ENCODE measurements at regions not wholly inside any gene's neighbourhood (a gene's known extent, or its start where the extent isn't known, plus 50 kb on each side); places are given as distances from the start of the nearest gene placed in this dataset.

DNA sequence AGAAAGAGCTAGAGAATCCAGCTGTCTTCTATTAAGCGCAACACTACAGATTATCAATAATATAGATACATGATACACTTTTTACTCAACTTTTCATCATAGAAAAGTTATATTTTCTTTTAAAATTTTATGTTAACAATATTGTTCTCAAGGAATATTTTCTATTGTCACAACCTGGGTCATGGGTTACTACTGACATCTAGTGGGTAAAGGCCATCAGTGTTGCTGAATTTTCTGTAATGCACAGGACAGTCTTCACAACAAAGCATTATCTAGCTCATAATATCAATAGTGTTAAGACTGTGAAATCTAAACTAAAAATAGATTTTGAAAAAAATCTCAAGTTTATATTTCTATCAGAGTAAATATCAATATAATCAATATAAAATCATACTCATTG lies 209.8 kb downstream of the ZNF33B start:
- CTCF ChIA-PET, result interaction anchor here (1.0 kb wide), 1 partner anchor 16 kb away, joined by 3 read pairs; no protein-coding TSS in a partner anchor
- no TSS peak for BruUV-seq (replicated peaks)
- DNase-seq (ENCODE audit: low read depth, low spot score) (no peak), FAIRE-seq (no peak)
- intact Hi-C loops (cut with micrococcal nuclease), result no loop called here
- Histone ChIP-seq H4K20me1 (replicated peaks; ENCODE audit: control insufficient read depth, extremely low read depth, insufficient read depth, low read length) (no peaks in the 10 kb centered on the region), H3K4me2 (ENCODE audit: insufficient read depth, low read length) (no peak overlapping the region), H3K27ac (ENCODE audit: insufficient read depth, low read depth, low read length) (no peak overlapping the region), H3K9me1 (replicated peaks; ENCODE audit: control insufficient read depth, extremely low read depth, insufficient read depth, low read length) (no peaks in the 10 kb centered on the region), H3K4me3 (replicated peaks in 1 of 3; ENCODE audit: insufficient read depth in 1 of 3, low read depth in 1 of 3, low read length in 3 of 3) (no peak overlapping the region), H3K4me1 (ENCODE audit: control insufficient read depth, extremely low read depth, insufficient read depth, low read length) (no peaks in the 10 kb centered on the region), H2AFZ (ENCODE audit: low read depth, low read length) (no peak overlapping the region), H3K36me3 (ENCODE audit: control insufficient read depth in 2 of 2, extremely low read depth in 1 of 2, insufficient read depth in 2 of 2, low read length in 2 of 2) (no peaks in the 10 kb centered on the region), H3K79me2 (ENCODE audit: control insufficient read depth, insufficient read depth, low read length) (no peaks in the 10 kb centered on the region), H3K9ac (replicated peaks; ENCODE audit: extremely low read depth, insufficient read depth, low read length) (no peak overlapping the region), H3K9me3 (replicated peaks; ENCODE audit: control insufficient read depth, insufficient read depth, low read length) (peaks cover 2% of the 10 kb centered on the region), H3K27me3 (ENCODE audit: control insufficient read depth in 2 of 2, insufficient read depth in 2 of 2, low read length in 2 of 2) (no peaks in the 10 kb centered on the region)
- dilution Hi-C loops (cut with MboI; ENCODE audit: extremely low pct_ligation_motif_present, low sequenced_read_pairs), result no loop called here
- TF ChIP-seq, protein P1, sequence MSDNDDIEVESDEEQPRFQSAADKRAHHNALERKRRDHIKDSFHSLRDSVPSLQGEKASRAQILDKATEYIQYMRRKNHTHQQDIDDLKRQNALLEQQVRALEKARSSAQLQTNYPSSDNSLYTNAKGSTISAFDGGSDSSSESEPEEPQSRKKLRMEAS (IDR thresholded peaks at IDR 0.05; ENCODE audit: insufficient read depth, insufficient read length), result no peak
- no peak for TF ChIP-seq GATA2 (IDR thresholded peaks at IDR 0.05; ENCODE audit: insufficient read depth, insufficient read length, low read depth, low read length)
- TF ChIP-seq FOS (IDR thresholded peaks at IDR 0.05; ENCODE audit: borderline replicate concordance, insufficient read depth, low read length), result no peak
- TF ChIP-seq MYC (IDR thresholded peaks at IDR 0.05; ENCODE audit: low read depth, low read length), result no peak
- TF ChIP-seq, protein P2, sequence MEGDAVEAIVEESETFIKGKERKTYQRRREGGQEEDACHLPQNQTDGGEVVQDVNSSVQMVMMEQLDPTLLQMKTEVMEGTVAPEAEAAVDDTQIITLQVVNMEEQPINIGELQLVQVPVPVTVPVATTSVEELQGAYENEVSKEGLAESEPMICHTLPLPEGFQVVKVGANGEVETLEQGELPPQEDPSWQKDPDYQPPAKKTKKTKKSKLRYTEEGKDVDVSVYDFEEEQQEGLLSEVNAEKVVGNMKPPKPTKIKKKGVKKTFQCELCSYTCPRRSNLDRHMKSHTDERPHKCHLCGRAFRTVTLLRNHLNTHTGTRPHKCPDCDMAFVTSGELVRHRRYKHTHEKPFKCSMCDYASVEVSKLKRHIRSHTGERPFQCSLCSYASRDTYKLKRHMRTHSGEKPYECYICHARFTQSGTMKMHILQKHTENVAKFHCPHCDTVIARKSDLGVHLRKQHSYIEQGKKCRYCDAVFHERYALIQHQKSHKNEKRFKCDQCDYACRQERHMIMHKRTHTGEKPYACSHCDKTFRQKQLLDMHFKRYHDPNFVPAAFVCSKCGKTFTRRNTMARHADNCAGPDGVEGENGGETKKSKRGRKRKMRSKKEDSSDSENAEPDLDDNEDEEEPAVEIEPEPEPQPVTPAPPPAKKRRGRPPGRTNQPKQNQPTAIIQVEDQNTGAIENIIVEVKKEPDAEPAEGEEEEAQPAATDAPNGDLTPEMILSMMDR (IDR thresholded peaks at IDR 0.05; ENCODE audit: extremely low read depth in 1 of 2, insufficient read depth in 1 of 2, low read depth in 1 of 2, low read length in 2 of 2), result no peak
- no peak for TF ChIP-seq POLR2AphosphoS5 (IDR thresholded peaks at IDR 0.05; ENCODE audit: insufficient read depth, low read depth, low read length)
- TF ChIP-seq EZH2 (IDR thresholded peaks at IDR 0.05; ENCODE audit: borderline replicate concordance, low read depth, low read length, severe bottlenecking), result no peak
- TF ChIP-seq POLR2A (IDR thresholded peaks at IDR 0.05; ENCODE audit: low read depth, low read length), result no peak
- TF ChIP-seq JUN (IDR thresholded peaks at IDR 0.05; ENCODE audit: borderline replicate concordance, insufficient read depth, insufficient read length, low read depth), result no peak
- POLR2A ChIA-PET, result no interaction called here
